GM23338 (cell line): ENCODE measurements at regions not wholly inside any gene's neighbourhood (a gene's known extent, or its start where the extent isn't known, plus 50 kb on each side); places are given as distances from the start of the nearest gene placed in this dataset.

Experiments
- ATAC-seq: fragments of 200-7000 bp; cut with Tn5 transposase; 3 replicates; pipeline ENCODE4 v1.9.1; 2020
- DNase-seq: peaks from one replicate; pipeline ENCODE4 v3.0.0-alpha.2; 2015; ENCODE audit warnings: low spot score
- H2AFZ ChIP-seq: fragments of 200-600 bp; sonication (generic); 2 replicates; pipeline ENCODE4 v1.8.0; 2016; ENCODE audit warnings: antibody characterized with exemption, mild to moderate bottlenecking, moderate library complexity
- H3F3A ChIP-seq: fragments of 200-600 bp; sonication (generic); replicated peaks from 2 replicates; pipeline ENCODE4 v1.8.0; 2017; ENCODE audit warnings: antibody characterized with exemption, mixed run types, low read depth
- H3K27ac ChIP-seq: fragments of 200-600 bp; sonication (generic); 2 replicates; pipeline ENCODE4 v1.6.1; 2016; ENCODE audit warnings: low read depth
- H3K27me3 ChIP-seq: fragments of 200-600 bp; sonication (generic); 2 replicates; pipeline ENCODE4 v1.8.0; 2016; ENCODE audit warnings: mild to moderate bottlenecking, mixed run types, moderate library complexity; ENCODE audit not compliant: insufficient read depth
- H3K36me3 ChIP-seq: fragments of 200-600 bp; sonication (generic); 2 replicates; pipeline ENCODE4 v1.8.0; 2016; ENCODE audit warnings: mild to moderate bottlenecking; ENCODE audit not compliant: insufficient read depth
- H3K4me1 ChIP-seq: fragments of 200-600 bp; sonication (generic); 2 replicates; pipeline ENCODE4 v1.8.0; 2016; ENCODE audit warnings: mild to moderate bottlenecking, moderate library complexity; ENCODE audit not compliant: insufficient read depth
- H3K4me2 ChIP-seq: fragments of 200-600 bp; sonication (generic); 2 replicates; pipeline ENCODE4 v1.7.1; 2017; ENCODE audit warnings: mixed run types
- H3K4me3 ChIP-seq: fragments of 200-600 bp; sonication (generic); 2 replicates; pipeline ENCODE4 v1.6.1; 2016; ENCODE audit warnings: mixed run types
- H3K79me2 ChIP-seq: fragments of 200-600 bp; sonication (generic); replicated peaks from 2 replicates; pipeline ENCODE4 v1.8.0; 2017; ENCODE audit warnings: mild to moderate bottlenecking; ENCODE audit not compliant: insufficient read depth
- H3K9me2 ChIP-seq: fragments of 200-600 bp; sonication (generic); 2 replicates; pipeline ENCODE4 v1.8.0; 2017; ENCODE audit not compliant: insufficient read depth
- H4K20me1 ChIP-seq: fragments of 200-600 bp; sonication (generic); replicated peaks from 2 replicates; pipeline ENCODE4 v1.8.0; 2017; ENCODE audit warnings: mild to moderate bottlenecking; ENCODE audit not compliant: insufficient read depth
- H3K27ac Mint-ChIP-seq: 2 replicates; pipeline ENCODE4 v1.8.0; 2020; ENCODE audit warnings: inconsistent platforms, mild to moderate bottlenecking, moderate library complexity, mixed read lengths
- H3K27me3 Mint-ChIP-seq: 3 replicates; pipeline ENCODE4 v1.8.0; 2022; ENCODE audit warnings: low read depth, mild to moderate bottlenecking, moderate library complexity, mixed read lengths, inconsistent platforms; ENCODE audit not compliant: insufficient read depth, poor library complexity
- H3K36me3 Mint-ChIP-seq: 3 replicates; pipeline ENCODE4 v1.8.0; 2021; ENCODE audit warnings: low read depth, mild to moderate bottlenecking, inconsistent platforms, moderate library complexity, mixed read lengths
- H3K4me1 Mint-ChIP-seq: 3 replicates; pipeline ENCODE4 v1.8.0; 2020; ENCODE audit warnings: mild to moderate bottlenecking, inconsistent platforms, mixed read lengths
- H3K4me3 Mint-ChIP-seq: 3 replicates; pipeline ENCODE4 v1.8.0; 2021; ENCODE audit warnings: moderate library complexity, mild to moderate bottlenecking, inconsistent platforms, mixed read lengths
- H3K9me3 Mint-ChIP-seq: 3 replicates; pipeline ENCODE4 v1.8.0; 2020; ENCODE audit warnings: moderate library complexity, mild to moderate bottlenecking, inconsistent platforms, mixed read lengths
- CREB1 ChIP-seq: fragments of 250-450 bp; sonication (Bioruptor Pico); IDR thresholded peaks from 2 replicates; pipeline ENCODE4 v1.5.0; 2020; ENCODE audit warnings: low read depth, mild to moderate bottlenecking, moderate library complexity
- EZH2 ChIP-seq: fragments of 200-600 bp; sonication (generic); IDR thresholded peaks from one replicate; pipeline ENCODE4 v1.8.0; 2017; ENCODE audit warnings: antibody characterized with exemption, mild to moderate bottlenecking, low read depth; ENCODE audit not compliant: unreplicated experiment
- EZH2phosphoT487 ChIP-seq: fragments of 200-600 bp; sonication (generic); IDR thresholded peaks from one replicate; pipeline ENCODE4 v1.8.1; 2018; ENCODE audit warnings: antibody characterized with exemption; ENCODE audit not compliant: unreplicated experiment
- JUNB ChIP-seq: IDR thresholded peaks from one replicate; pipeline ENCODE4 v1.6.1; 2016; ENCODE audit warnings: antibody characterized with exemption; ENCODE audit not compliant: unreplicated experiment
- NANOG ChIP-seq: IDR thresholded peaks from 2 replicates; pipeline ENCODE4 v1.6.1; 2016; ENCODE audit warnings: antibody characterized with exemption, borderline replicate concordance
- POLR2AphosphoS5 ChIP-seq: IDR thresholded peaks from 2 replicates; pipeline ENCODE4 v1.6.1; 2016; ENCODE audit warnings: antibody characterized with exemption, low read depth
- STAT1 ChIP-seq: IDR thresholded peaks from one replicate; pipeline ENCODE4 v1.6.1; 2016; ENCODE audit warnings: antibody characterized with exemption; ENCODE audit not compliant: unreplicated experiment
- ZNF114 ChIP-seq: fragments of 250-450 bp; sonication (Bioruptor Pico); IDR thresholded peaks from 2 replicates; pipeline ENCODE4 v1.5.0; 2020; ENCODE audit warnings: mild to moderate bottlenecking, moderate library complexity
- ZNF331 ChIP-seq: fragments of 250-450 bp; sonication (Bioruptor Pico); IDR thresholded peaks from 2 replicates; pipeline ENCODE4 v1.5.0; 2020; ENCODE audit warnings: low read depth, mild to moderate bottlenecking, moderate library complexity
- TF ChIP-seq, protein P1 (sequence below): IDR thresholded peaks from 2 replicates; pipeline ENCODE4 v1.6.1; 2016; ENCODE audit warnings: antibody characterized with exemption
- TF ChIP-seq, protein P2 (sequence below): fragments of 250-450 bp; sonication (Bioruptor Pico); IDR thresholded peaks from 2 replicates; pipeline ENCODE4 v1.5.0; 2020; ENCODE audit warnings: mild to moderate bottlenecking, moderate library complexity
- TF ChIP-seq, protein P3 (sequence below), 2 experiments: fragments of 200-600 bp in 1 of 2; sonication (generic) in 1 of 2; conservative IDR thresholded peaks; 2 replicates each; pipeline versions ENCODE4 v1.5.1 to v1.6.1; 2016 to 2017; ENCODE audit warnings: antibody characterized with exemption in 2 of 2, low read depth in 2 of 2, mild to moderate bottlenecking in 2 of 2, moderate library complexity in 1 of 2
- TF ChIP-seq, protein P4 (sequence below): IDR thresholded peaks from one replicate; pipeline ENCODE4 v1.6.1; 2018; ENCODE audit warnings: antibody characterized with exemption; ENCODE audit not compliant: unreplicated experiment

DNA sequence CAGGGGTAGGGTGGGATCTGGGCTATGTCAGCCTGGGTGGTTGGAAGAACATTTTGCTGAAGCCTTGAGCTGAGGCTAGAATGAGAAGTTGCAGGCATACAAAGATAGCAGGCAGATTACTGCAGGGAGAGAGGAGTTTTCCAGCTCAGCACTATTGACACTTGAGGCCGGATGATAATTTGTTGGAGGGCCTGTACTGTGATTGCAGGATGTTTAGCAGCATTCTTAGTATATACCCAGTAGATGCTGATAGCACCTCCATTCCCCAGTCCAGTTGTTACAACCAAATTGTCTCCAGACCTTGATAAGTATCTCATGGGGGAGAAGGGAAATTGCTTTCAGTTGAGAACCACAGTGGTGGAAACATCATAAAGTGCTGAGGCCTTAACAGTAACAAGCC lies 158.6 kb upstream of the CHRM2 start:
- peaks cover 2% of the 10 kb centered on the region for H3K27me3 Mint-ChIP-seq
- H3K27me3 ChIP-seq: no peaks in the 10 kb centered on the region
- no peak overlapping the region for H3K4me2 ChIP-seq
- no peak for DNase-seq
- no peaks in the 10 kb centered on the region for H3K4me1 Mint-ChIP-seq
- H3K36me3 Mint-ChIP-seq: no peaks in the 10 kb centered on the region
- H2AFZ ChIP-seq: no peak overlapping the region
- H3K9me2 ChIP-seq: peaks cover 2% of the 10 kb centered on the region; the same call in 1 of the 2 replicates
- H3K79me2 ChIP-seq: no peaks in the 10 kb centered on the region
- H3K27ac Mint-ChIP-seq: no peak overlapping the region
- H3K4me3 ChIP-seq: no peak overlapping the region
- H3F3A ChIP-seq: no peaks in the 10 kb centered on the region
- no peaks in the 10 kb centered on the region for H4K20me1 ChIP-seq
- no peak for ATAC-seq
- no peak overlapping the region for H3K4me3 Mint-ChIP-seq
- H3K27ac ChIP-seq: no peak overlapping the region
- H3K4me1 ChIP-seq: no peaks in the 10 kb centered on the region
- H3K9me3 Mint-ChIP-seq: no peaks in the 10 kb centered on the region
- TF ChIP-seq POLR2AphosphoS5 (no peak), STAT1 (no peak), JUNB (no peak), EZH2phosphoT487 (no peak), EZH2 (no peak), CREB1 (no peak), NANOG (no peak), ZNF331 (CRISPR knock-in tag) (no peak), ZNF114 (no peak)
- TF ChIP-seq, protein P1, sequence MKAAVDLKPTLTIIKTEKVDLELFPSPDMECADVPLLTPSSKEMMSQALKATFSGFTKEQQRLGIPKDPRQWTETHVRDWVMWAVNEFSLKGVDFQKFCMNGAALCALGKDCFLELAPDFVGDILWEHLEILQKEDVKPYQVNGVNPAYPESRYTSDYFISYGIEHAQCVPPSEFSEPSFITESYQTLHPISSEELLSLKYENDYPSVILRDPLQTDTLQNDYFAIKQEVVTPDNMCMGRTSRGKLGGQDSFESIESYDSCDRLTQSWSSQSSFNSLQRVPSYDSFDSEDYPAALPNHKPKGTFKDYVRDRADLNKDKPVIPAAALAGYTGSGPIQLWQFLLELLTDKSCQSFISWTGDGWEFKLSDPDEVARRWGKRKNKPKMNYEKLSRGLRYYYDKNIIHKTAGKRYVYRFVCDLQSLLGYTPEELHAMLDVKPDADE: no peak
- TF ChIP-seq, protein P2, sequence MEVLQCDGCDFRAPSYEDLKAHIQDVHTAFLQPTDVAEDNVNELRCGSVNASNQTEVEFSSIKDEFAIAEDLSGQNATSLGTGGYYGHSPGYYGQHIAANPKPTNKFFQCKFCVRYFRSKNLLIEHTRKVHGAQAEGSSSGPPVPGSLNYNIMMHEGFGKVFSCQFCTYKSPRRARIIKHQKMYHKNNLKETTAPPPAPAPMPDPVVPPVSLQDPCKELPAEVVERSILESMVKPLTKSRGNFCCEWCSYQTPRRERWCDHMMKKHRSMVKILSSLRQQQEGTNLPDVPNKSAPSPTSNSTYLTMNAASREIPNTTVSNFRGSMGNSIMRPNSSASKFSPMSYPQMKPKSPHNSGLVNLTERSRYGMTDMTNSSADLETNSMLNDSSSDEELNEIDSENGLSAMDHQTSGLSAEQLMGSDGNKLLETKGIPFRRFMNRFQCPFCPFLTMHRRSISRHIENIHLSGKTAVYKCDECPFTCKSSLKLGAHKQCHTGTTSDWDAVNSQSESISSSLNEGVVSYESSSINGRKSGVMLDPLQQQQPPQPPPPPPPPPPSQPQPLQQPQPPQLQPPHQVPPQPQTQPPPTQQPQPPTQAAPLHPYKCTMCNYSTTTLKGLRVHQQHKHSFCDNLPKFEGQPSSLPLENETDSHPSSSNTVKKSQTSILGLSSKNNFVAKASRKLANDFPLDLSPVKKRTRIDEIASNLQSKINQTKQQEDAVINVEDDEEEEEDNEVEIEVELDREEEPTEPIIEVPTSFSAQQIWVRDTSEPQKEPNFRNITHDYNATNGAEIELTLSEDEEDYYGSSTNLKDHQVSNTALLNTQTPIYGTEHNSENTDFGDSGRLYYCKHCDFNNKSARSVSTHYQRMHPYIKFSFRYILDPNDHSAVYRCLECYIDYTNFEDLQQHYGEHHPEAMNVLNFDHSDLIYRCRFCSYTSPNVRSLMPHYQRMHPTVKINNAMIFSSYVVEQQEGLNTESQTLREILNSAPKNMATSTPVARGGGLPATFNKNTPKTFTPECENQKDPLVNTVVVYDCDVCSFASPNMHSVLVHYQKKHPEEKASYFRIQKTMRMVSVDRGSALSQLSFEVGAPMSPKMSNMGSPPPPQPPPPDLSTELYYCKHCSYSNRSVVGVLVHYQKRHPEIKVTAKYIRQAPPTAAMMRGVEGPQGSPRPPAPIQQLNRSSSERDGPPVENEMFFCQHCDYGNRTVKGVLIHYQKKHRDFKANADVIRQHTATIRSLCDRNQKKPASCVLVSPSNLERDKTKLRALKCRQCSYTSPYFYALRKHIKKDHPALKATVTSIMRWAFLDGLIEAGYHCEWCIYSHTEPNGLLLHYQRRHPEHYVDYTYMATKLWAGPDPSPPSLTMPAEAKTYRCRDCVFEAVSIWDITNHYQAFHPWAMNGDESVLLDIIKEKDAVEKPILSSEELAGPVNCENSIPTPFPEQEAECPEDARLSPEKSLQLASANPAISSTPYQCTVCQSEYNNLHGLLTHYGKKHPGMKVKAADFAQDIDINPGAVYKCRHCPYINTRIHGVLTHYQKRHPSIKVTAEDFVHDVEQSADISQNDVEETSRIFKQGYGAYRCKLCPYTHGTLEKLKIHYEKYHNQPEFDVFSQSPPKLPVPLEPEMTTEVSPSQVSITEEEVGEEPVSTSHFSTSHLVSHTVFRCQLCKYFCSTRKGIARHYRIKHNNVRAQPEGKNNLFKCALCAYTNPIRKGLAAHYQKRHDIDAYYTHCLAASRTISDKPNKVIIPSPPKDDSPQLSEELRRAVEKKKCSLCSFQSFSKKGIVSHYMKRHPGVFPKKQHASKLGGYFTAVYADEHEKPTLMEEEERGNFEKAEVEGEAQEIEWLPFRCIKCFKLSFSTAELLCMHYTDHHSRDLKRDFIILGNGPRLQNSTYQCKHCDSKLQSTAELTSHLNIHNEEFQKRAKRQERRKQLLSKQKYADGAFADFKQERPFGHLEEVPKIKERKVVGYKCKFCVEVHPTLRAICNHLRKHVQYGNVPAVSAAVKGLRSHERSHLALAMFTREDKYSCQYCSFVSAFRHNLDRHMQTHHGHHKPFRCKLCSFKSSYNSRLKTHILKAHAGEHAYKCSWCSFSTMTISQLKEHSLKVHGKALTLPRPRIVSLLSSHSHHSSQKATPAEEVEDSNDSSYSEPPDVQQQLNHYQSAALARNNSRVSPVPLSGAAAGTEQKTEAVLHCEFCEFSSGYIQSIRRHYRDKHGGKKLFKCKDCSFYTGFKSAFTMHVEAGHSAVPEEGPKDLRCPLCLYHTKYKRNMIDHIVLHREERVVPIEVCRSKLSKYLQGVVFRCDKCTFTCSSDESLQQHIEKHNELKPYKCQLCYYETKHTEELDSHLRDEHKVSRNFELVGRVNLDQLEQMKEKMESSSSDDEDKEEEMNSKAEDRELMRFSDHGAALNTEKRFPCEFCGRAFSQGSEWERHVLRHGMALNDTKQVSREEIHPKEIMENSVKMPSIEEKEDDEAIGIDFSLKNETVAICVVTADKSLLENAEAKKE (CRISPR knock-in tag): no peak
- TF ChIP-seq, protein P3, sequence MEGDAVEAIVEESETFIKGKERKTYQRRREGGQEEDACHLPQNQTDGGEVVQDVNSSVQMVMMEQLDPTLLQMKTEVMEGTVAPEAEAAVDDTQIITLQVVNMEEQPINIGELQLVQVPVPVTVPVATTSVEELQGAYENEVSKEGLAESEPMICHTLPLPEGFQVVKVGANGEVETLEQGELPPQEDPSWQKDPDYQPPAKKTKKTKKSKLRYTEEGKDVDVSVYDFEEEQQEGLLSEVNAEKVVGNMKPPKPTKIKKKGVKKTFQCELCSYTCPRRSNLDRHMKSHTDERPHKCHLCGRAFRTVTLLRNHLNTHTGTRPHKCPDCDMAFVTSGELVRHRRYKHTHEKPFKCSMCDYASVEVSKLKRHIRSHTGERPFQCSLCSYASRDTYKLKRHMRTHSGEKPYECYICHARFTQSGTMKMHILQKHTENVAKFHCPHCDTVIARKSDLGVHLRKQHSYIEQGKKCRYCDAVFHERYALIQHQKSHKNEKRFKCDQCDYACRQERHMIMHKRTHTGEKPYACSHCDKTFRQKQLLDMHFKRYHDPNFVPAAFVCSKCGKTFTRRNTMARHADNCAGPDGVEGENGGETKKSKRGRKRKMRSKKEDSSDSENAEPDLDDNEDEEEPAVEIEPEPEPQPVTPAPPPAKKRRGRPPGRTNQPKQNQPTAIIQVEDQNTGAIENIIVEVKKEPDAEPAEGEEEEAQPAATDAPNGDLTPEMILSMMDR (conservative IDR thresholded peaks at IDR 0.05; ENCODE audit: low read depth in 2 of 2): no peak
- TF ChIP-seq, protein P4, sequence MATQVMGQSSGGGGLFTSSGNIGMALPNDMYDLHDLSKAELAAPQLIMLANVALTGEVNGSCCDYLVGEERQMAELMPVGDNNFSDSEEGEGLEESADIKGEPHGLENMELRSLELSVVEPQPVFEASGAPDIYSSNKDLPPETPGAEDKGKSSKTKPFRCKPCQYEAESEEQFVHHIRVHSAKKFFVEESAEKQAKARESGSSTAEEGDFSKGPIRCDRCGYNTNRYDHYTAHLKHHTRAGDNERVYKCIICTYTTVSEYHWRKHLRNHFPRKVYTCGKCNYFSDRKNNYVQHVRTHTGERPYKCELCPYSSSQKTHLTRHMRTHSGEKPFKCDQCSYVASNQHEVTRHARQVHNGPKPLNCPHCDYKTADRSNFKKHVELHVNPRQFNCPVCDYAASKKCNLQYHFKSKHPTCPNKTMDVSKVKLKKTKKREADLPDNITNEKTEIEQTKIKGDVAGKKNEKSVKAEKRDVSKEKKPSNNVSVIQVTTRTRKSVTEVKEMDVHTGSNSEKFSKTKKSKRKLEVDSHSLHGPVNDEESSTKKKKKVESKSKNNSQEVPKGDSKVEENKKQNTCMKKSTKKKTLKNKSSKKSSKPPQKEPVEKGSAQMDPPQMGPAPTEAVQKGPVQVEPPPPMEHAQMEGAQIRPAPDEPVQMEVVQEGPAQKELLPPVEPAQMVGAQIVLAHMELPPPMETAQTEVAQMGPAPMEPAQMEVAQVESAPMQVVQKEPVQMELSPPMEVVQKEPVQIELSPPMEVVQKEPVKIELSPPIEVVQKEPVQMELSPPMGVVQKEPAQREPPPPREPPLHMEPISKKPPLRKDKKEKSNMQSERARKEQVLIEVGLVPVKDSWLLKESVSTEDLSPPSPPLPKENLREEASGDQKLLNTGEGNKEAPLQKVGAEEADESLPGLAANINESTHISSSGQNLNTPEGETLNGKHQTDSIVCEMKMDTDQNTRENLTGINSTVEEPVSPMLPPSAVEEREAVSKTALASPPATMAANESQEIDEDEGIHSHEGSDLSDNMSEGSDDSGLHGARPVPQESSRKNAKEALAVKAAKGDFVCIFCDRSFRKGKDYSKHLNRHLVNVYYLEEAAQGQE: no peak
- H3K36me3 ChIP-seq: no peaks in the 10 kb centered on the region
